ENCODE measurements at regions not wholly inside any gene's neighbourhood (a gene's known extent, or its start where the extent isn't known, plus 50 kb on each side); places are given as distances from the start of the nearest gene placed in this dataset.

- no peak overlapping the region for H3K4me2 ChIP-seq (ENCODE audit: low read length)
- no peaks in the 10 kb centered on the region for H4K20me1 ChIP-seq (ENCODE audit: insufficient read depth, low read length)
- H3K79me2 ChIP-seq (ENCODE audit: insufficient read depth, low read length), result no peaks in the 10 kb centered on the region
- no peaks in the 10 kb centered on the region for H3K27me3 ChIP-seq (ENCODE audit: insufficient read depth, low read length)
- H3K4me3 ChIP-seq (ENCODE audit: low read depth, low read length, poor library complexity, severe bottlenecking), result no peak overlapping the region
- no peak for TF ChIP-seq EZH2 (IDR thresholded peaks at IDR 0.05; ENCODE audit: borderline replicate concordance, low read length)
- no peak for TF ChIP-seq CTCF (IDR thresholded peaks at IDR 0.05; ENCODE audit: low read length)
- H3K27ac ChIP-seq (ENCODE audit: low read depth, low read length, poor library complexity, severe bottlenecking), result no peak overlapping the region
- H3K9ac ChIP-seq (ENCODE audit: low read length), result no peak overlapping the region
- no peaks in the 10 kb centered on the region for H3F3A ChIP-seq (ENCODE audit: insufficient read depth, low read length)
- no peaks in the 10 kb centered on the region for H3K9me3 ChIP-seq (ENCODE audit: low read length)
- H2AFZ ChIP-seq (ENCODE audit: low read length), result no peak overlapping the region
- no peaks in the 10 kb centered on the region for H3K4me1 ChIP-seq (ENCODE audit: insufficient read depth, low read length, severe bottlenecking)
- H3K36me3 ChIP-seq (ENCODE audit: insufficient read depth, low read length), result no peaks in the 10 kb centered on the region
- no peaks in the 10 kb centered on the region for H3K9me2 ChIP-seq (ENCODE audit: low read depth, low read length)
Measured at GRCh38 chr17:63162406-63163157, 196.5 kb downstream of the TANC2 start.

- H4K20me1 ChIP-seq (ENCODE audit: insufficient read depth, low read length), result no peaks in the 10 kb centered on the region
- no peaks in the 10 kb centered on the region for H3K9me3 ChIP-seq (ENCODE audit: low read length)
- H3K9ac ChIP-seq (ENCODE audit: low read length), result no peak overlapping the region
- H3K27me3 ChIP-seq (ENCODE audit: insufficient read depth, low read length), result no peaks in the 10 kb centered on the region
- H3K4me2 ChIP-seq (ENCODE audit: low read length), result no peak overlapping the region
- H3K4me1 ChIP-seq (ENCODE audit: insufficient read depth, low read length, severe bottlenecking), result no peaks in the 10 kb centered on the region
- H3F3A ChIP-seq (ENCODE audit: insufficient read depth, low read length), result no peaks in the 10 kb centered on the region
- H3K9me2 ChIP-seq (ENCODE audit: low read depth, low read length), result no peaks in the 10 kb centered on the region
- H3K4me3 ChIP-seq (ENCODE audit: low read depth, low read length, poor library complexity, severe bottlenecking), result no peak overlapping the region
- no peaks in the 10 kb centered on the region for H3K79me2 ChIP-seq (ENCODE audit: insufficient read depth, low read length)
- no peaks in the 10 kb centered on the region for H3K36me3 ChIP-seq (ENCODE audit: insufficient read depth, low read length)
- H2AFZ ChIP-seq (ENCODE audit: low read length), result no peak overlapping the region
- no peak for TF ChIP-seq CTCF (IDR thresholded peaks at IDR 0.05; ENCODE audit: low read length)
- no peak for TF ChIP-seq EZH2 (IDR thresholded peaks at IDR 0.05; ENCODE audit: borderline replicate concordance, low read length)
- no peak overlapping the region for H3K27ac ChIP-seq (ENCODE audit: low read depth, low read length, poor library complexity, severe bottlenecking)
Measured at GRCh38 chr17:63163158-63163520, 197.1 kb downstream of the TANC2 start.

GRCh38 chr17:63165400-63165799 lies 199.4 kb downstream of the TANC2 start:
- H3K4me2 ChIP-seq (ENCODE audit: low read length), result no peak overlapping the region
- TF ChIP-seq EZH2 (IDR thresholded peaks at IDR 0.05; ENCODE audit: borderline replicate concordance, low read length), result no peak
- TF ChIP-seq CTCF (IDR thresholded peaks at IDR 0.05; ENCODE audit: low read length), result no peak
- no peak overlapping the region for H3K4me3 ChIP-seq (ENCODE audit: low read depth, low read length, poor library complexity, severe bottlenecking)
- H3K27me3 ChIP-seq (ENCODE audit: insufficient read depth, low read length), result no peaks in the 10 kb centered on the region
- H3K4me1 ChIP-seq (ENCODE audit: insufficient read depth, low read length, severe bottlenecking), result no peaks in the 10 kb centered on the region
- no peak overlapping the region for H3K9ac ChIP-seq (ENCODE audit: low read length)
- no peaks in the 10 kb centered on the region for H3K36me3 ChIP-seq (ENCODE audit: insufficient read depth, low read length)
- H3K79me2 ChIP-seq (ENCODE audit: insufficient read depth, low read length), result no peaks in the 10 kb centered on the region
- H4K20me1 ChIP-seq (ENCODE audit: insufficient read depth, low read length), result no peaks in the 10 kb centered on the region
- H3K9me2 ChIP-seq (ENCODE audit: low read depth, low read length), result no peaks in the 10 kb centered on the region
- no peaks in the 10 kb centered on the region for H3K9me3 ChIP-seq (ENCODE audit: low read length)
- no peaks in the 10 kb centered on the region for H3F3A ChIP-seq (ENCODE audit: insufficient read depth, low read length)
- H2AFZ ChIP-seq (ENCODE audit: low read length), result no peak overlapping the region
- H3K27ac ChIP-seq (ENCODE audit: low read depth, low read length, poor library complexity, severe bottlenecking), result no peak overlapping the region
